Umbilical cord (tissue), 1 donor: ENCODE measurements at regions not wholly inside any gene's neighbourhood (a gene's known extent, or its start where the extent isn't known, plus 50 kb on each side); places are given as distances from the start of the nearest gene placed in this dataset.
"Not testable (repeated sequence)": the region's sequence is repeated elsewhere in the genome, so short reads cannot be mapped to it uniquely, and the experiment has no call there.

Experiments
- DNase-seq: peaks from one replicate; pipeline ENCODE4 v3.0.0-alpha.2; 2015; ENCODE audit warnings: low spot score

DNA sequence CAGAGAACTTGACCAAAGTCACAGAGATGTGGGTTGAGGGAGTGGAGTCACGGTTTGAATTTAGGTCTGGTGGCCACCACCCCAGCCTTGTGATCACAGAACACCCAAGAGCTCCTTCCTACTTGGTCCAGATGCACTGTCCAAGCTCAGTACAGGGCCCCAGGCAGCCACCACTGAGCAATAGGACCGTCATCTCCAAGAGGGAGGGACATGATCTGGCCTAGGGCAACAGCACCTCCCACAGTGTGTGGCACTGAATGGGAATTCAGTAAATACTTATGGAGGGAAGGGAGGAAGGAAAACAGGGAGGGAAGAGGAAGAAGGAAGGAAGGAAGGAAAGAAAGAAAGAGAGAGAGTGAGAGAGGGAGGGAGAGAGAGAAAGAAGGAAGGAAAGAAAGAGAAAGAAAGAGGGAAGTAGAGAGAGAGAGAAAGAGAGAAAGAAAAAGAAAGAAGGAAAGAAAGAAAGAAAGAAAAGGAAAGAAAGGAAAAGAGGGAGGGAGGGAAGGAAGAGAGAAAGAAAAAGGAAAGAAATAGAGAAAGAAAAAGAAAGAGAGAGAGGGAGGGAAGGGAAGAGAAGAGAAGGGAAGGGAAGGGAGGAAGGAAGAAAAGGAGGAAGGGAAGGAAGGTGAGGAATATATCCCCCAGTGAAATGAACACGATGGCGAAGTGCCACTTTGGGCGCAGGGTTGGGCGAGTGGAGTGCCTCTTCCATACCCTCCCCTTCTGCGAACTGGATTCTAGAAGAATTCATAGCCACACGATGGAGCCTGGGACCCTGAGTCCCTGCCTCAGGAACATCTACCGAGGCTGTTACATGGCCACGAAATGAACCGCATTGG is 243.7 kb downstream of the TFAP2C start:
- DNase-seq, result no peak

GRCh38 chr20:56873836-56874235 is 244.7 kb downstream of the TFAP2C start:
- no peak for DNase-seq

DNA sequence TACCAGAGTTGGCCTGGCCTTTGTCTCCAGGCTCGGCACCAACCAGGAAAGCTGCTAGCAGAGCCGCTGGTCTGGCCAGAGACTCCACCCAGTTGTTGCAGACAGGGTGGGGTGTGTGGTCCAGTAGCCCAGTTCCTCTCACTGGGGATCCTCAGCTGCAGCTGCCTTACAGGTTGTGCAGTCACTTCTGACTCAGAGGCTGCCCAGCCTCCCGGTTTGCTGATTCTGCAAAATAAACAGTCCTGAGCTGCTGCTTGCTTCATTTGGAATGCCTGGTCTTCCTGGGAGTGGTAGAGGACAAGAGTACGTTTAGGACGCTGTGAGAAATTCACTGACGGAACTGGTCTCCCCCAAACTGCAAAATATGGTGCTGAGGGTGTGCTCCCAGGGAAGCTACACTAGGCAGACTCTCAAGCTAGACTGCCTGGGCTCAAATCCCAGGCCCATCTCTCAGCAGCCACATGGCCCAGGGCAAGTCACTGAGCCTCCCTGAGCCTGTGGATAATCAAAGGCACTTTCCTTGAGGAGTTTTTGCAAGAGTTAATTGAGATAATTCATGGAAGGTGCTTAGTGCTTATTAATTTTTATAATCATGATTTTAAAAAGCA is 246.1 kb downstream of the TFAP2C start:
- DNase-seq, result peak; percentile 36

- no peak for DNase-seq
Observed at GRCh38 chr20:56875803-56876202, 246.7 kb downstream of the TFAP2C start.

GRCh38 chr20:56885521-56885920 is 256.4 kb downstream of the TFAP2C start:
- no peak for DNase-seq

DNA sequence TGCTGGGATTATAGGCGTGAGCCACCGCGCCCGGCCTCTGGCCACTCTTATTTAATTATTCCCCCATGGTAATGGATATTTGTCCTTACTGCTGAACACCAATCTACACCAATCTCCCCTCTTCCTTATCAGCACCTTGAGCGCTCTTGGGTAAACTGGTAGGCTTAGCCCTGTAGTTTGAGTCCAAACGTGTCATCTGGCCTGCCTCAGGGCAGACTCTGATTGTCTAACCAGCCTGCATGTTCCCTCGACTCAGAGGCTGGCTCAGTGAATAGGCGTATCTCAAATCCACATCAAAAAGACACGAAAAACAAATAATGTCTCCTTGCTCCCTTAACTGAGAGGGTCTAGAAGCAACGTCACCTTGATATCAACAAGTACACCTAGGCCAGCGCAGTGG is 260.9 kb downstream of the TFAP2C start:
- DNase-seq, result no peak

- DNase-seq, result no peak
Observed at GRCh38 chr20:56893226-56893917, 264.3 kb downstream of the TFAP2C start.

DNA sequence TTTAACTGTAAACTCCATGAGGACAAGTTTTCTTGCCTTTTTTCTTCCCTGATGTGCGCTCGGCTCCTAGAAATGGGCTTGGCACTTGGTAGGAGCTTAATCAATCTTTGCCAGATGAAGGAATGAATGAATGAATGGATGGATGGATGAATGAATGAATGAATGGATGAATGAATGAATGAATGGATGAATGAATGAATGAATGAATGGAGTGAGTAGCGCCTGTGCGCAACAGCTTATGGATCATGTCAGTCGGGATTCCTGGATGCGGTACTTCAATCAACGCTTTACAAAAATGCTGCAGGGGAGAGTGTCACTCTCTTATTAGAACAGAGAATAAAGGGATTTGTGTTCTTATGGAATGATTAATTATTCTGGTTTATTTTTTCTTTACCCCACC is 267.3 kb downstream of the TFAP2C start:
- no peak for DNase-seq

- DNase-seq, result no peak
Observed at GRCh38 chr20:56897318-56897957, 268.3 kb downstream of the TFAP2C start.

- no peak for DNase-seq
Observed at GRCh38 chr20:56897958-56898349, 268.8 kb downstream of the TFAP2C start.

DNA sequence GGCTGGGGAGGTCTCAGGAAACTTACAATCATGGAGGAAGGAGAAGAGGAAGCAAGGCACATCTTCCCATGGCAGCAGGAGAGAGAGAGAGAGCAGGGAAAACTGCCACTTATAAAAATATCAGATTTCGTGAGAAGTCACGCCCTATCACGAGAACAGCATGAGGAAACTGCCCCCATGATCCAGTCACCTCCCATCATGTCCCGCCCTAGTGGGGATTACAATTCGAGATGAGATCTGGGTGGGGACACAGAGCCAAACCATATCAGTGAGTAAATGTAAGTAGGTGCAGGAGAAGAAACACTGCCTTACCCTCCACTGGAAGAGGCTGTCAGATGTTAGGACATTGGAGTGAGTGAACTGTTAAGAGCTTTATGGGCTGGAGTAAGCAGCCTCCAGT is 270.4 kb downstream of the TFAP2C start:
- no peak for DNase-seq

DNA sequence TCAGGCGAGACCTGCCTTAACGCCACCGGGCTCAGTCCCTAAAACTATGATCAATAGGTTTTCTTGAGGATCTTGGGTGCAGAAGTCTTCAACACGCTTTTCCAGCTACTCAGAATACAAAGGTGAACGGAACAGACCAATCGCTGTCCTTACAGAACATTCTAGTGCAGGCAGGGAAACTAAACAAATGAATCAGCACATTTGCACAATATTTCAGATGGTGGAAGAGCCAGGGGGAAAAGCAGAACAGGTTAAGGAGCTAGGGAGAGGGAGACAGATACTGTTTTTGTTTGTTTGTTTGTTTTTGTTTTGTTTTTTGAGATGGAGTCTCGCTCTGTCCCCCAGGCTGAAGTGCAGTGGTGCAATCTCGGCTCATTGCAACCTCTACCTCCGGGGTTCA is 271.1 kb downstream of the TFAP2C start:
- DNase-seq, result no peak

DNA sequence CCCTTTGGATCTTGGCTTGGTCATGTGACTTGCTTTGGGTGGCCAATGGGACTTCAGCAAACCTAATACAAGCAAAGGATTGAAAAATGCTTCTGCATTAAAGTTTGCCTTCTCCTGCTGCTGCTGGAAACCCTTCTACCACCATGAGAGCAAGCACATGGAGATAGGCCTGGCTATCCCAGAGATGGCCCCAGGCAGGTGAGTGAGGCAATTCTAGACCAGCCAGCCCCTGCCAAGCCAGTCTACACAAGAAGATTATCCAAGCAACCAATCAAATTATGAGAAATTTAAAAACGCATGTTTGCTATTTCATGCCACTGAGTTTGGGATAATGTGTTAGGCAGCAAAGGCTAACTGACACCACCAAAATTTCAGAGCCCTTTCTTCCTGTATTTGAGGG is 274.3 kb downstream of the TFAP2C start:
- DNase-seq, result no peak

GRCh38 chr20:56903858-56904257 is 274.8 kb downstream of the TFAP2C start:
- no peak for DNase-seq

DNA sequence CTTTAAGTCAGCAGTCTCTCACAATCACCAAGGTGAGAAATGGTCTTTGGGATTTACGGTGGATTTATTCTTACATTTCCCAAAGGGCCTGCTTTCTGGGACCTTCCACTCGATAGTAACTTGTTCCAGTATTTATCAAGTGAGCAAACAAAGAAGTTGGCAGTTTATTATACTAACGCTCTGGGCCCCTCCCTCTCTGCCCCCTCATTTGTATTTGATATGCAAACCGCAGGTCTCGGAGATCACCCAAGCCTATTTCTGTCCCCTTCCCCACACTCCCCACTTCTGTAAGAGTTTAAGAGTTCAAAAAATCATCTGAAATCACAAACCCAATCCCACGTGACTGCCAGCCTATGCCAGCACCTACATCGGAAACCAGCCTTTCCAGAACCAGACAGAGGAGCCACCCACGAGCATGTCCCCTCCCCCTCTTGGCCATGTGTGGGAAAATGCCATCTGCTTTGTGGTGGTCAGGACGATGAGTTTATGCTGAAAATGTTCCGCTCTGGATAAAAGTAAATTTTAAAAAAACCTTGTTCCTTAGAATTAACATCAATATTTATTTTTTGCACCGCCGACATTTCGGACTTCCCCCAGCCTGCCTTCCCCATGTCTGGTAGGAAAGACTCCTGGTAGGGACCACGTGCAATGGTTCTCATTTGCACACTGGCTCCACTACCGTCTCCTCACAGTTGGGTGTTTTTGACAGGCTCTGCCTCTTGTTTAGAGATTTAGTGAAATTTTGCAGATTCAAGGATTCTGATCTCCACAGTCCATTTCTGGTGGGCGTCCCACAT is 281.0 kb downstream of the TFAP2C start:
- no peak for DNase-seq

DNA sequence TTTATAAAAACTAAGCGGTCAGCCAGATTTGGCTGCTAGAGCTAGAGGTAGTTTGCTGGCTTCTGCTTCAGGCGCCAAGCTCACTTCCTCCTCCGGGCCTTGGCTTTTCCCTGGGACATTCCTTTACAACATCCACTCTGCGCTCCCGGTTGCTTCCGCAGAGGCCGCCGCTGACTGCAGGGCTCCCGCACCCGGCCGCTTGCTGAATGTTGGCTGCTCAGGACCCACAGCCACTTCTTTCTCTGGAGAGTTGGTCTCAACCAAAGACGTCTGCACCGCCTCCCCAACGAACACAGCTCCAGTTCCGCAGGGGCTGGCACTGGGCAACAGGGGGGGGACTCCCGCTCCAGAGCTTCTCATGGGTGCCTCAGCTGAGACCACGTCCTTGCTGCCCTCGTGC is 282.8 kb downstream of the TFAP2C start:
- no peak for DNase-seq

GRCh38 chr20:56914532-56914931 is 285.4 kb downstream of the TFAP2C start:
- no peak for DNase-seq

DNA sequence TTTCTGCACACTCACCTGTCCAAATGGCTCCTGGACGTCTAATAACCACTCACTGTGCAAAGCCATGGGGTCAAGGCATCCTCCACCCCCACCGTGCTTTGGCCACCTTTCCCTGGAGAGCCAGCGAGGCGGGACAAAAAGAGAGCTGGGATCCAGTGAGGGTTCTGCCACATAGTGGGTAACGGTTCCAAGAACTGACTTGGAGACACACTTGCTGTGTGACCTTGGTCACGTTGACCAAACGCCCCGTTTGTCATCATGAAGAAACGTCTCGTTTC is 287.2 kb downstream of the TFAP2C start:
- no peak for DNase-seq

GRCh38 chr20:56920041-56920440 is 290.9 kb downstream of the TFAP2C start:
- not testable (repeated sequence) for DNase-seq

GRCh38 chr20:56922497-56922896 is 293.4 kb downstream of the TFAP2C start:
- no peak for DNase-seq

GRCh38 chr20:56924292-56925081 is 295.4 kb downstream of the TFAP2C start:
- peak; percentile 21 for DNase-seq
